Panc1 (cell line): ENCODE measurements at regions not wholly inside any gene's neighbourhood (a gene's known extent, or its start where the extent isn't known, plus 50 kb on each side); places are given as distances from the start of the nearest gene placed in this dataset.

Experiments
- ATAC-seq: fragments of 200-7000 bp; cut with Tn5 transposase; 2 replicates; pipeline ENCODE4 v1.9.1; 2020; ENCODE audit warnings: mild to moderate bottlenecking, moderate library complexity
- BruUV-seq: library from RNA; stranded (reverse); fragments of 400-500 nt; replicated peaks from 2 replicates; lab custom pipeline; 2021; lab: Mats Ljungman, UMichigan
- CTCF ChIA-PET: fragments of 300-600 bp; sonication (Branson Sonifier 250); formaldehyde crosslinking; loops from one replicate; lab custom pipeline; 2022; ENCODE audit warnings: antibody characterized with exemption; lab: Charles Lee
- POLR2A ChIA-PET: fragments of 300-600 bp; sonication (Branson Sonifier 250); formaldehyde crosslinking; loops from one replicate; lab custom pipeline; 2022; ENCODE audit warnings: antibody characterized with exemption; lab: Charles Lee
- DNase-seq: peaks from one replicate; pipeline ENCODE4 v3.0.0-alpha.2; 2010; ENCODE audit warnings: low read depth, low spot score
- H3K27ac ChIP-seq: 2 replicates; pipeline ENCODE4 v1.5.1; 2011; ENCODE audit warnings: mild to moderate bottlenecking, low read length, inconsistent platforms
- H3K27me3 ChIP-seq: fragments of 200-500 bp; sonication (Bioruptor generic); 2 replicates; pipeline ENCODE4 v1.6.0; 2014; ENCODE audit warnings: low read length, inconsistent platforms; ENCODE audit not compliant: control insufficient read depth, insufficient read depth
- H3K36me3 ChIP-seq: fragments of 200-500 bp; sonication (Bioruptor generic); 2 replicates; pipeline ENCODE4 v1.5.1; 2014; ENCODE audit warnings: inconsistent platforms, mild to moderate bottlenecking, low read length, moderate library complexity; ENCODE audit not compliant: control insufficient read depth, insufficient read depth
- H3K4me1 ChIP-seq: 2 replicates; pipeline ENCODE4 v1.5.1; 2011; ENCODE audit warnings: inconsistent platforms, mild to moderate bottlenecking, low read length, moderate library complexity; ENCODE audit not compliant: control insufficient read depth, insufficient read depth
- H3K4me3 ChIP-seq, 2 experiments: 2 replicates each; pipeline ENCODE4 v1.5.1; 2011 to 2012; ENCODE audit warnings: low read depth in 2 of 2, low read length in 2 of 2, mild to moderate bottlenecking in 2 of 2, inconsistent platforms in 1 of 2, moderate library complexity in 1 of 2
- H3K9me3 ChIP-seq: fragments of 200-500 bp; sonication (Bioruptor generic); 2 replicates; pipeline ENCODE4 v1.5.1; 2014; ENCODE audit warnings: low read depth, mild to moderate bottlenecking, inconsistent platforms, low read length, moderate library complexity; ENCODE audit not compliant: control insufficient read depth, insufficient read depth
- POLR2AphosphoS5 ChIP-seq: IDR thresholded peaks from 2 replicates; pipeline ENCODE4 v1.6.1; 2012; ENCODE audit warnings: mild to moderate bottlenecking, low read depth, low read length, moderate library complexity
- SIN3A ChIP-seq: IDR thresholded peaks from 2 replicates; pipeline ENCODE4 v1.6.1; 2012; ENCODE audit warnings: low read depth, mild to moderate bottlenecking, low read length, moderate library complexity, borderline replicate concordance; ENCODE audit not compliant: insufficient read depth
- TCF7L2 ChIP-seq: IDR thresholded peaks from 2 replicates; pipeline ENCODE4 v1.6.1; 2011; ENCODE audit warnings: mild to moderate bottlenecking, low read depth, low read length, inconsistent platforms
- in situ Hi-C: cut with HindIII; loops from 2 replicates; pipeline ENCODE4 v1.10.0; 2016; ENCODE audit warnings: low sequenced_read_pairs, low pct_unique_long_range_greater_than_20kb
- intact Hi-C: fragments of 100-400 bp; cut with micrococcal nuclease; formaldehyde crosslinking; loops from one replicate; pipeline ENCODE4 v1.10.0; 2022; ENCODE audit not compliant: unreplicated experiment
- TF ChIP-seq, protein P1 (sequence below), 2 experiments: IDR thresholded peaks; 2 replicates each; pipeline ENCODE4 v1.6.1; 2011 to 2012; ENCODE audit warnings: low read depth in 2 of 2, control low read depth in 1 of 2, low read length in 1 of 2, mild to moderate bottlenecking in 1 of 2, moderate library complexity in 1 of 2; ENCODE audit not compliant: insufficient read depth in 1 of 2
- TF ChIP-seq, protein P2 (sequence below): fragments of 450-650 bp; IDR thresholded peaks from 2 replicates; pipeline ENCODE4 v1.5.1; 2017; ENCODE audit warnings: mild to moderate bottlenecking

DNA sequence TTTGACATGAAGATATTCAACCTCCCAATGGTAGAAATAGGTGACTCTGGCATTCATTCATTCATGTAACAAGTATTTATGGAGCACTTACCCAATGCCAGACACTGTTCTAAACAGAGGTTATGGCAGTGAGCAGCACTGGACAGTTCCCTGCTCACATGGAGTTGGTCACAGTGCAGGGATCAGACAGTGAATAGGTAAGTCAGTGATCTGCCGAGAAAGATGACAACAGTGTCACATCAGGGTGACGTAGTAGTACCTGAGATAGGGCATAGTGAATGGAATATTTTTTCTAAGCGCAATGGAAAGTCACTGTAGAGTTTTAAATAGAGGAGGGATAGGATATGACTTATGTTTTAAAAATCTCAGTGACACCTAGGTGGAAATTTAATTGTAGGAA is 791.4 kb upstream of the RBFOX1 start:
- BruUV-seq = no TSS peak
- in situ Hi-C loops (no loop called here), intact Hi-C loops (no loop called here)
- ATAC-seq = no peak
- H3K27ac ChIP-seq = no peak overlapping the region
- H3K4me3 ChIP-seq = no peak overlapping the region
- no peak for DNase-seq
- ChIA-PET CTCF (no interaction called here), POLR2A (no interaction called here)
- H3K27me3 ChIP-seq = no peaks in the 10 kb centered on the region
- H3K9me3 ChIP-seq = no peaks in the 10 kb centered on the region
- H3K4me1 ChIP-seq = no peaks in the 10 kb centered on the region
- H3K36me3 ChIP-seq = no peaks in the 10 kb centered on the region
- TF ChIP-seq, protein P1, sequence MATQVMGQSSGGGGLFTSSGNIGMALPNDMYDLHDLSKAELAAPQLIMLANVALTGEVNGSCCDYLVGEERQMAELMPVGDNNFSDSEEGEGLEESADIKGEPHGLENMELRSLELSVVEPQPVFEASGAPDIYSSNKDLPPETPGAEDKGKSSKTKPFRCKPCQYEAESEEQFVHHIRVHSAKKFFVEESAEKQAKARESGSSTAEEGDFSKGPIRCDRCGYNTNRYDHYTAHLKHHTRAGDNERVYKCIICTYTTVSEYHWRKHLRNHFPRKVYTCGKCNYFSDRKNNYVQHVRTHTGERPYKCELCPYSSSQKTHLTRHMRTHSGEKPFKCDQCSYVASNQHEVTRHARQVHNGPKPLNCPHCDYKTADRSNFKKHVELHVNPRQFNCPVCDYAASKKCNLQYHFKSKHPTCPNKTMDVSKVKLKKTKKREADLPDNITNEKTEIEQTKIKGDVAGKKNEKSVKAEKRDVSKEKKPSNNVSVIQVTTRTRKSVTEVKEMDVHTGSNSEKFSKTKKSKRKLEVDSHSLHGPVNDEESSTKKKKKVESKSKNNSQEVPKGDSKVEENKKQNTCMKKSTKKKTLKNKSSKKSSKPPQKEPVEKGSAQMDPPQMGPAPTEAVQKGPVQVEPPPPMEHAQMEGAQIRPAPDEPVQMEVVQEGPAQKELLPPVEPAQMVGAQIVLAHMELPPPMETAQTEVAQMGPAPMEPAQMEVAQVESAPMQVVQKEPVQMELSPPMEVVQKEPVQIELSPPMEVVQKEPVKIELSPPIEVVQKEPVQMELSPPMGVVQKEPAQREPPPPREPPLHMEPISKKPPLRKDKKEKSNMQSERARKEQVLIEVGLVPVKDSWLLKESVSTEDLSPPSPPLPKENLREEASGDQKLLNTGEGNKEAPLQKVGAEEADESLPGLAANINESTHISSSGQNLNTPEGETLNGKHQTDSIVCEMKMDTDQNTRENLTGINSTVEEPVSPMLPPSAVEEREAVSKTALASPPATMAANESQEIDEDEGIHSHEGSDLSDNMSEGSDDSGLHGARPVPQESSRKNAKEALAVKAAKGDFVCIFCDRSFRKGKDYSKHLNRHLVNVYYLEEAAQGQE (IDR thresholded peaks at IDR 0.05; ENCODE audit: insufficient read depth in 1 of 2, low read depth in 2 of 2, low read length in 1 of 2) = 0 out of 4 replicates have a peak, but pooled peaks of 1 of the 2 experiments have one; percentile 26
- TF ChIP-seq, protein P2, sequence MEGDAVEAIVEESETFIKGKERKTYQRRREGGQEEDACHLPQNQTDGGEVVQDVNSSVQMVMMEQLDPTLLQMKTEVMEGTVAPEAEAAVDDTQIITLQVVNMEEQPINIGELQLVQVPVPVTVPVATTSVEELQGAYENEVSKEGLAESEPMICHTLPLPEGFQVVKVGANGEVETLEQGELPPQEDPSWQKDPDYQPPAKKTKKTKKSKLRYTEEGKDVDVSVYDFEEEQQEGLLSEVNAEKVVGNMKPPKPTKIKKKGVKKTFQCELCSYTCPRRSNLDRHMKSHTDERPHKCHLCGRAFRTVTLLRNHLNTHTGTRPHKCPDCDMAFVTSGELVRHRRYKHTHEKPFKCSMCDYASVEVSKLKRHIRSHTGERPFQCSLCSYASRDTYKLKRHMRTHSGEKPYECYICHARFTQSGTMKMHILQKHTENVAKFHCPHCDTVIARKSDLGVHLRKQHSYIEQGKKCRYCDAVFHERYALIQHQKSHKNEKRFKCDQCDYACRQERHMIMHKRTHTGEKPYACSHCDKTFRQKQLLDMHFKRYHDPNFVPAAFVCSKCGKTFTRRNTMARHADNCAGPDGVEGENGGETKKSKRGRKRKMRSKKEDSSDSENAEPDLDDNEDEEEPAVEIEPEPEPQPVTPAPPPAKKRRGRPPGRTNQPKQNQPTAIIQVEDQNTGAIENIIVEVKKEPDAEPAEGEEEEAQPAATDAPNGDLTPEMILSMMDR = no peak

DNA sequence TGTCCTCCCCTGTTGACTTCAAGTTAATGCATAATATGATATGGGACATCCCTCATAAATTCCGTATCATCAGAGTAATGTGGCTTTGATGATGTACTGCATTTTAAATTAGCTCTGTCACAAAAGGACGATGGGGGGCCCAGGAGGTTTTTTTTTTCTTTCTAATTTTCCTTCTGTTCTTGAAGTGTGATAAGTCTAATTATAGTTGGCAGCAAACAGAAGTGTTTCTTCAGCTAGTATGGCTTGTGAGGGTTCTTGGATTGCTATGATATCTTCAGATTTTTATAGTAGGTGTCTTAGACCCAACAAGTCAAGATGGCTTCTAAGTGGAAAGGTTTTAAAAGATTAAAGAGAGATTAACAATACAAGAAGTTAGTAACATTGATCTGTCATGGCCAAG is 796.2 kb upstream of the RBFOX1 start:
- in situ Hi-C loops = no loop called here
- TF ChIP-seq, protein P2 = no peak
- no peak for TF ChIP-seq TCF7L2
- no peak for TF ChIP-seq POLR2AphosphoS5
- no peak for TF ChIP-seq SIN3A
- TF ChIP-seq, protein P1 (IDR thresholded peaks at IDR 0.05; ENCODE audit: insufficient read depth in 1 of 2, low read depth in 2 of 2, low read length in 1 of 2) = no peak
- intact Hi-C loops = no loop called here
- no peaks in the 10 kb centered on the region for H3K9me3 ChIP-seq
- no peaks in the 10 kb centered on the region for H3K36me3 ChIP-seq
- ChIA-PET POLR2A (no interaction called here), CTCF (no interaction called here)
- H3K4me3 ChIP-seq = no peak overlapping the region
- no peak for DNase-seq
- no peaks in the 10 kb centered on the region for H3K4me1 ChIP-seq
- ATAC-seq = no peak
- H3K27ac ChIP-seq = no peak overlapping the region
- no peaks in the 10 kb centered on the region for H3K27me3 ChIP-seq
- BruUV-seq = no TSS peak
